SW480 (cell line): ENCODE measurements at regions not wholly inside any gene's neighbourhood (a gene's known extent, or its start where the extent isn't known, plus 50 kb on each side); places are given as distances from the start of the nearest gene placed in this dataset.
"Not testable (repeated sequence)": the region's sequence is repeated elsewhere in the genome, so short reads cannot be mapped to it uniquely, and the experiment has no call there.

Experiments
- DNase-seq: peaks from one replicate; pipeline ENCODE4 v3.0.0-alpha.2; 2016; ENCODE audit warnings: low spot score

GRCh38 chrX:94834226-94834625, 1160.2 kb downstream of the FAM133A start:
- no peak for DNase-seq

GRCh38 chrX:94850811-94851210, 1176.8 kb downstream of the FAM133A start:
- DNase-seq, result no peak

DNA sequence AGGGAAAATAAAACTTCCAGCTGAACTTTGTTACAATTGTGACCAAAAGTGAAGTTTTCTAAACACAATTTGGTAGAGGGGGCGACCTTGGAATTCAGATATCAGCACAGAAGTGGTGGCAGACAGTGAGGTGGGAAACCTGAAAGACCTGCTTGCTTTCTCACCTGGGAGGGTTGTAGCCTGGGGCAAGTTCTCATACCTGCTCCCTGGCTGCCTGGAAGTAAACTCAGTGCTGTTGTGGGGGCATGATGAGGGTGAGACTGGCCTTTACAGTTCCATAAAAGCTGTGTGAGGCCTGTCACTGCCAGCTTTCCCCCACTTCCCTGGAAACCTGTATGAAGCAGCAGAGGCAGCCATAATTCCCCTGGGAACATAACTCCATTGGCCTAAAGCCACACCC, 1180.2 kb downstream of the FAM133A start:
- DNase-seq, result no peak

GRCh38 chrX:94862470-94862869, 1188.5 kb downstream of the FAM133A start:
- not testable (repeated sequence) for DNase-seq

DNA sequence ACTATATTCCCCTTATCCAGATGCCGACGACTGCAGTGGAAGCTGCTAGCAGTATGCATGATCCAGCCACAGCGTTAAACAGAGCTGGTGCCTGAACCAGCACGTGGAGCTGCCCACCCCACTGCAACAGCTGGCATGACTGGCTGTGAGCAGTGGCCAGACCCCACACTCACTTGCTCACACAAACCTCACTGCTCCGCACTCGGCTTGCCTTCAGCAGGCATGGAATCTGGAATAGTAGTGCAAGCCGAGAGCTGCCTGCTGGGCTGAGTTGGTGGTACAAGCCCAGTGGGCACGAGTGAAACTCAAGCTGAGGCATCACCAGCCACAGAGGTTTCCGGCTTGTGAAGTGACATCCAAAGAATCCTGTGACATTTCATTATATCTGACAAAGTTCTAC, 1197.6 kb downstream of the FAM133A start:
- DNase-seq, result no peak

DNA sequence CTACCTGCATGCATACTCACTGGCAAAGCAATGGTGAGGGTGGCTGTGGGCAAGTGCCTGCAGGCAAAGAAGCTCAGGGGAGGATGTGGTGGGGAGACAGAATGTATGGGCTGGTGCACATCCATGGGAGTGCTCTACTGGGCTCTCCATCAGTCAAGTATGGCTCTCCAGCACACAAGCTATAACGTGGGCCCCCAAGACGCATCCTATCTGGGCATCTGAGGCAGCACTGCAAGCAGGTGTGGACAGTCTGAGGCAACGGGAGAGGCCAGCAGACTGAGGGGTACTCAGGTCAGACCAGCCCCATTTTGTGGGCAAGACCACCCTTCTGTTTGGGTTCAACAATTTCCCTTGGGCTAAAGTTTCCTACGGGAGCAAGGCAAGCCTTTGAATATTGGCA, 1227.8 kb downstream of the FAM133A start:
- DNase-seq, result no peak

DNA sequence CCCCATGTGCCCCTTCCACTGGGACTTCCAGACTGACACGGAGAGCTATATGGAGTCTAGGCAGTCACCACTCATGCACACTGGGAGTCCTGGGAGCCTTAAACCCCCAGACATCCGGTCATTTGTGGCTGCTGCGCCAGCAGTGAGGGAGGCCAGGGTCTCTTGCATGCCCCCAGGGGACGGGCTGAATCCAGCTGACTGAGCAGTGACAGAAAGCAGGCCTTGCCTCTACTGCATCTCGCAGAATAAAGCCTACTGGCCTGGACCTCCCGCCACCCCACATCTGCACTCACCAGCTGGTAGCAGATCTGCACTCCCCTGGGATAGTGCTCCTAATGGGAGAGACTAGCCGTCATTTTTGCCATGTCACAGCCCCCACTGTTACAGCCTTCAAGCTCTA, 1234.2 kb downstream of the FAM133A start:
- no peak for DNase-seq

DNA sequence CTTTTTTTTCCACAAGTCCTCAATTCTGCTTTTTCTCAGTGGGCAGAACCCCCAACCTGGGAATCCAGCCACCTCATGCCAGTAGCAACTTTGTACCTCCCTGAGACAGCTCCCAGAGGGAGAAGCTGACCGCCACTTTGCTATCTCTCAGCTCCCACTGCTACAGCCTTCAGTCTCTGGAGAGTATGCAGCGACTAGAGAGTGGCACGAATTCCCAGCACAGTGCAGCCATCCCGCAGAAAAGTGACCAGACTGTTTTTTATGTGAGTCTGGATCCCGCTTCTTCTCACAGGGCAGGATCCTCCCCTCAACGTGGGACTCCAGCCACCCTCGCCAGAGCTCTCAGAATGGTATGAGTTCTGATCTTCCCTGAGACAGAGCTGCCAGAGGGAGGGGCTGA, 1234.6 kb downstream of the FAM133A start:
- DNase-seq, result no peak

DNA sequence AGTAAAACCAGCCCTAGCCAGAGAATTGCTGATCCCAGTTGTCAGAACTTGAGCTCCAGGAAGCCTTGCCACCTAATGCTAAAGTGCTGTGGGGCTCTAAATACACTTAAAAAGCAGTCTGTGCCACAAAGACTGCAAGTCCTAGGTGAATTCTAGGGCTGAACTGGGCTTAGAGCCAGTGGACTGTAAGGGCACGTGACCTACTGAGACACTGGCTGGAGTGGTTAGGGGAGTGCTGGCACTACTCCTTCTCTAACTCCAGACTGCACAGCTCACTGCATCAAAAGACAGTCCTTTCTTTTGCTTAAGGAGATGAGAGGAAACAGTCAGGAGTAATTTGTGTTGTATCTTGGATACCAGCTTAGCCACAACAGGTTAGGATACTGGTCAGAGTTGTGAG, 1240.2 kb downstream of the FAM133A start:
- no peak for DNase-seq

- DNase-seq, result no peak
These were observed 1258.4 kb downstream of the FAM133A start for GRCh38 chrX:94932278-94932965.

DNA sequence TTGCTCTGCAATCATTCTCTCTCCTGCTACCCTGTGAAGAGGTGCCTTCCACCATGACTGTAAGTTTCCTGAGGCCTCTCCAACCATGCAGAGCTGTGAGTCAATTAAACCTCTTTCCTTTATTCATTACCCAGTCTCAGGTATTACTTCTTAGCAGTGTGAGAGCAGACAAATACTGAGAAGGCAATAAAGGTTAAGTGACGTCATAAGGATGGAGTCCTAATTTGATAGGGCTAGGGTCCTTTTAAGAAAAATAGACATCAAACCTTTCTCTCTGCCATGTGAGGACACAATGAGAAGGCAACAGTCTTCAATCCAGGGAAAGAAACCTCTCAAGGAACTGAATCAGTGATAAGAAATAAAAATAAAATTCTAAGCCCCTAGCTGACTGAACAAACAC, 1262.7 kb downstream of the FAM133A start:
- no peak for DNase-seq

DNA sequence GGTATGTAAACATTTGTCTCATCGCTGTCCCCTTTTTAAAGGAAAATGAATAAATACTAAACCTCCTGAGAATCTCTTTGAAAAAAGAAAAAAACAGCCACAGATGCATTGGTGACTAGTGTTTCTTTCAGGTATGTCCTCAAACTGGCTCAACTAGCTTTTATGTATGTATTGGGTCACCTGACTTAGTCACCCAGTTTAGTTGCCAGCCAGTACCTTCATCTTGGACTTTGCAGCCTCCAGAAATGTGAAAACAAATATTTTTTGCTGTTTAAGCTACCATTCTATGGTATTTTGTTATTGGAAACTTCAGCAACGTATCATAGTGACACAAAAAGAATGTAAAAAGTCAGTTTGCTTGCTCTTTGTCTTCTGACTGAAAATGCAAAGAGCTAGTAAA, 1263.5 kb downstream of the FAM133A start:
- DNase-seq, result no peak

DNA sequence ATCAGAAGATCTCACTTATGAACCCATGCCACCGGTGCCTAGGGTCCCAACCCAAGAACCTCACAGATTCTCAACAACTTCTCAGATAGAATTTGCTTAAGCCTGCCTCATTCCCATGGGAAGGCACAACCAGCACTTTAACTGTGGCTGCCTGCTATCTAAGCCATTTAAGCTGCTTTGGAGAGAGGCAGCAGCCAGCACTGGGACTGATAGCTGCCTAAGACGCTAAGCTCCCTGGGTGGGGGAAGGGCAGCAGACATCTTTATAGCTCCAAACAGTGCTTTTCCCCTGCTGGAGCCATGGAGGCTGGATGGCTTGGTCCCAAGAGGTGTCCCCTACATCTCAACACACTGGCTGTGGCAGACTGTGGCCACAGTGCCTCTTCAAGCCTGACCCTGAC, 1268.6 kb downstream of the FAM133A start:
- no peak for DNase-seq

DNA sequence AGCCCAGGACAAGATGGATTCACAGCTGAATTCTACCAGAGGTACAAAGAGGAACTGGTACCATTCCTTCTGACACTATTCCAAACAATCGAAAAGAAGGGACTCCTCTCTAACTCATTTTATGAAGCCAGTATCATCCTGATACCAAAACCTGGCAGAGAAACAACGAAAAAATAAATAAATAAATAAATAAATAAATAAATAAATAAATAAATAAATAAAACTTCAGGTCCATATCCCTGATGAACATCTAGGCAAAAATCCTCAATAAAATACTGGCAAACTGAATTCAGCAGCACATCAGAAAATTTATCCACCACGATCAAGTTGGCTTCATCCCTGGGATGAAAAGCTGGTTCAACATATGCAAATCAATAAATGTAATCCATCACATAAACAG, 1272.1 kb downstream of the FAM133A start:
- DNase-seq, result not testable (repeated sequence)

GRCh38 chrX:94961730-94962129, 1287.7 kb downstream of the FAM133A start:
- no peak for DNase-seq

- no peak for DNase-seq
These were observed 1303.6 kb downstream of the FAM133A start for GRCh38 chrX:94977562-94977961.

GRCh38 chrX:94977986-94978385, 1304.0 kb downstream of the FAM133A start:
- DNase-seq, result no peak
